Heart left ventricle (tissue), 16 donors: ENCODE measurements at regions not wholly inside any gene's neighbourhood (a gene's known extent, or its start where the extent isn't known, plus 50 kb on each side); places are given as distances from the start of the nearest gene placed in this dataset.
A peak's percentile ranks its signal among the peaks of the same experiment; 100 is the strongest.

Experiments used
- ATAC-seq, 4 donors: fragments of 200-7000 bp; cut with Tn5 transposase; one replicate each; pipeline ENCODE4 v1.9.1; 2020 to 2022; ENCODE audit warnings: moderate library complexity in 4 of 4, mild to moderate bottlenecking in 3 of 4, moderate number of reproducible peaks in 1 of 4
- DNase-seq, 5 donors: peaks; one replicate each; pipeline ENCODE4 v3.0.0-alpha.2; 2020
- H3K27ac ChIP-seq, 12 donors: fragments of 200-600 bp; sonication (generic) in 4 of 12; one replicate each; pipeline versions ENCODE4 v1.5.0 to v1.8.0; 2016 to 2022; ENCODE audit warnings: mild to moderate bottlenecking in 2 of 12
- H3K27me3 ChIP-seq, 9 donors: fragments of 200-600 bp; sonication (generic) in 2 of 9; one replicate each; pipeline versions ENCODE4 v1.5.1 to v1.8.0; 2016 to 2022; ENCODE audit warnings: mild to moderate bottlenecking in 3 of 9
- H3K36me3 ChIP-seq, 9 donors: fragments of 200-600 bp; sonication (generic) in 2 of 9; one replicate each; pipeline versions ENCODE4 v1.5.0 to v1.8.0; 2018 to 2022; ENCODE audit warnings: mild to moderate bottlenecking in 2 of 9
- H3K4me1 ChIP-seq, 12 donors: fragments of 200-600 bp; sonication (generic) in 4 of 12; one replicate each; pipeline versions ENCODE4 v1.5.0 to v1.8.0; 2016 to 2022; ENCODE audit warnings: mild to moderate bottlenecking in 3 of 12
- H3K4me3 ChIP-seq, 12 donors: fragments of 200-600 bp; sonication (generic) in 4 of 12; one replicate each; pipeline versions ENCODE4 v1.5.0 to v1.8.0; 2017 to 2022; ENCODE audit warnings: mild to moderate bottlenecking in 9 of 12, moderate library complexity in 4 of 12
- H3K9me3 ChIP-seq, 12 donors: fragments of 200-600 bp; sonication (generic) in 4 of 12; one replicate each; pipeline versions ENCODE4 v1.5.0 to v1.8.0; 2016 to 2022; ENCODE audit warnings: mild to moderate bottlenecking in 1 of 12
- POLR2A ChIP-seq, 2 donors: fragments of 450-650 bp; IDR thresholded peaks; one replicate each; pipeline ENCODE4 v1.6.1; 2017; ENCODE audit warnings: antibody characterized with exemption in 2 of 2, mild to moderate bottlenecking in 2 of 2, moderate library complexity in 2 of 2
- WGBS, 4 donors: extraction: QIAGEN DNeasy Blood & Tissue Kit in 2 of 4; methylation state at CpG; one replicate each; pipeline versions ENCODE4 v1.1.5 to v1.1.7; 2013 to 2018; 5-methylcytosine and 5-hydroxymethylcytosine counted together
- intact Hi-C, 10 donors: fragments of 100-400 bp; cut with DNase I; formaldehyde crosslinking; loops; one replicate each; pipeline versions ENCODE4 v1.11.1 to v1.14.2; 2022
- TF ChIP-seq, protein P1 (sequence below), 12 donors: fragments of 200-600 bp; sonication (generic) in 4 of 12; IDR thresholded peaks; one replicate each; pipeline versions ENCODE4 v1.5.0 to v1.8.0; 2018 to 2022; ENCODE audit warnings: antibody characterized with exemption in 12 of 12, mild to moderate bottlenecking in 5 of 12
- donor health status: ischemic (EF 13 %, LVEDD 7.1; RV severe dilation, severe dysfunction).
- donor health status: healthy with polysubstance abuse.
- donor health status: DM: no; HTN: yes; CAD: no.
- donor health status: DM: no; HTN: no; CAD: no.
- donor health status: ischemic (EF 25% LVEDD 6.9; RV normal size, moderate dysfunction).
- donor health status: ischemic (EF 25% LVEDD 5.7; RV mildly dilated, moderate dysfunction).
- donor health status: healthy.
- donor health status: DM: yes; HTN: yes; CAD: no.
- donor health status: ischemic (EF 35%, LVEDD 5.7; RV mildly dilated, moderate dysfunction).
- donor health status: nonischemic (EF 11% LVEDD 7.7; RV severe dilation, severe dysfunction).
- donor health status: DM: yes; HTN: yes; CAD: no.
- donor health status: PGD.
- donor health status: ischemic (EF 29% LVEDD 5.4; RV normal size, mild dysfunction).
- donor health status: nonischemic (EF 23%, LVEDD 6.1; RV moderate dilation, normal function).

DNA sequence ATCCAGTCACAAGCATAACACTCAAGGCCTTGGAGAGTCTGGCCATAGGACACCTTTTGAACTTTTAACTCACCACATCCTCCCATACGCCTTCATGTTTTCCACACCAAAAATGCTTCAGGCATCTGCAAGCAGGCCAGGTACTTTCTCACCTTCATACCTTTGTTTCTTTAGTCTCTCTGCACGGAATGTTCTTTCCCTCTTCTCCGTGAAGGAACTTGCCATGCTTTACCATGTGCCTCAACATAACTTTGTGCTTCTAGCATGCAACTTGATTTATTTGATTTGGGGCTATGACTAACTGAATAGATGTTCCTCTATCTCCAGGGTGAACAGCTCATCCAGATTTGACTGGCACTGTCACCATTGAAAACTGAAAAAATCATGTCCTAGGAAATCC is 141.7 kb upstream of the ACVR2A start:
- WGBS, 4 donors, result 52 to 76% (median 57%) methylated on average over 3 of the region's 3 CpGs
- no peak for TF ChIP-seq POLR2A (IDR thresholded peaks at IDR 0.05)
- TF ChIP-seq, protein P1, sequence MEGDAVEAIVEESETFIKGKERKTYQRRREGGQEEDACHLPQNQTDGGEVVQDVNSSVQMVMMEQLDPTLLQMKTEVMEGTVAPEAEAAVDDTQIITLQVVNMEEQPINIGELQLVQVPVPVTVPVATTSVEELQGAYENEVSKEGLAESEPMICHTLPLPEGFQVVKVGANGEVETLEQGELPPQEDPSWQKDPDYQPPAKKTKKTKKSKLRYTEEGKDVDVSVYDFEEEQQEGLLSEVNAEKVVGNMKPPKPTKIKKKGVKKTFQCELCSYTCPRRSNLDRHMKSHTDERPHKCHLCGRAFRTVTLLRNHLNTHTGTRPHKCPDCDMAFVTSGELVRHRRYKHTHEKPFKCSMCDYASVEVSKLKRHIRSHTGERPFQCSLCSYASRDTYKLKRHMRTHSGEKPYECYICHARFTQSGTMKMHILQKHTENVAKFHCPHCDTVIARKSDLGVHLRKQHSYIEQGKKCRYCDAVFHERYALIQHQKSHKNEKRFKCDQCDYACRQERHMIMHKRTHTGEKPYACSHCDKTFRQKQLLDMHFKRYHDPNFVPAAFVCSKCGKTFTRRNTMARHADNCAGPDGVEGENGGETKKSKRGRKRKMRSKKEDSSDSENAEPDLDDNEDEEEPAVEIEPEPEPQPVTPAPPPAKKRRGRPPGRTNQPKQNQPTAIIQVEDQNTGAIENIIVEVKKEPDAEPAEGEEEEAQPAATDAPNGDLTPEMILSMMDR (IDR thresholded peaks at IDR 0.05), result no peak

DNA sequence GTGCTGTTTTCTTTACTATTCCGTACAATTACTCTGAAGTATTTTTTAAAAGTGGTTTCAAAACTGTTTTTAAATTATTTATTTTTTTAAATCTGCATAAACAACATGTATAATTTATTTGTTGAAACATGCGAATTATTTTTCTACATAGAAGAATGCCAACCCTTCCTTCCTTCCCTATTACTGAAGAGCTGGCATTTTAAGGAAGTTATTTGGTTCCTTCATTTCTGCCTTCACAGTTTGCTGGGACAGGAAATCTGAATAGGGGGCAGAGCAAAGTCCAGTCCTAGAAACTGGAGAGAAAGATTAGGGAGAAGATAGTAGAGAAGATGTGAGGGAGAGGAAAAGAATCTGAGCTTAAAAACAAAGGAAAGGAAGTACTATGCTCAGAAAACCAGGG is 146.7 kb upstream of the ACVR2A start:
- no peaks in the 10 kb centered on the region for H3K27me3 ChIP-seq
- no peaks in the 10 kb centered on the region for H3K36me3 ChIP-seq
- no peaks in the 10 kb centered on the region for H3K9me3 ChIP-seq
- no peak for DNase-seq
- intact Hi-C loops, result no loop called here
- ATAC-seq, result no peak
- H3K4me1 ChIP-seq, result no peaks in the 10 kb centered on the region
- WGBS, 4 donors, result 80 to 89% (median 88%) methylated on average over 2 of the region's 2 CpGs
- no peak overlapping the region for H3K4me3 ChIP-seq
- no peak for TF ChIP-seq POLR2A (IDR thresholded peaks at IDR 0.05)
- TF ChIP-seq, protein P1 (IDR thresholded peaks at IDR 0.05), result no peak
- no peak overlapping the region for H3K27ac ChIP-seq

More for the DNA sequence above, 141.7 kb upstream of the ACVR2A start:
- Histone ChIP-seq H3K4me1 (no peaks in the 10 kb centered on the region), H3K9me3 (no peaks in the 10 kb centered on the region), H3K36me3 (no peaks in the 10 kb centered on the region), H3K4me3 (no peak overlapping the region), H3K27ac (no peak overlapping the region), H3K27me3 (no peaks in the 10 kb centered on the region)
- intact Hi-C loops, result no loop called here
- DNase-seq (no peak), ATAC-seq (no peak)

DNA sequence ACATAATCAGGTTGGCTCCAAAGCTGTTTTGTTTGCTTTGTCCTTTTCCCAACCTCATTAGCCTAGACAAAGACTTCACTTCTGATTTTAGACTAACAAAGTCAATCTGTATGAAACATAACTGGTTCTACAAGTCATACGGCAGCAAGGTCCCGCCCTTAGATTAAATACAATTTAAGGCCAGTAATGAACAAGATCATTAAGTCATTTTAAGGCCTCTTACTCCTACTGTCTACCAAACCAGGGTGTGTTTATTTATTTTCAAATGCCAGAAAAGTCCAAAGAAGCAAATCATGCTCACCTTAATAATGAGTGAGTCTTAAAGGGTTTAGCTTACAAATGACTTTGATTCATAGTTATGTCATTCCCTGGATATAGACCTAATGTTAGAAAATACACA is 148.4 kb upstream of the ACVR2A start:
- Histone ChIP-seq H3K27ac (no peak overlapping the region), H3K27me3 (no peaks in the 10 kb centered on the region), H3K4me1 (no peaks in the 10 kb centered on the region), H3K4me3 (no peak overlapping the region), H3K36me3 (no peaks in the 10 kb centered on the region), H3K9me3 (no peaks in the 10 kb centered on the region)
- WGBS, 4 donors, result 72 to 93% (median 90%) methylated on average over 2 of the region's 2 CpGs
- ATAC-seq (no peak), DNase-seq (no peak)
- intact Hi-C loops, result no loop called here
- no peak for TF ChIP-seq POLR2A (IDR thresholded peaks at IDR 0.05)
- TF ChIP-seq, protein P1 (IDR thresholded peaks at IDR 0.05), result no peak

DNA sequence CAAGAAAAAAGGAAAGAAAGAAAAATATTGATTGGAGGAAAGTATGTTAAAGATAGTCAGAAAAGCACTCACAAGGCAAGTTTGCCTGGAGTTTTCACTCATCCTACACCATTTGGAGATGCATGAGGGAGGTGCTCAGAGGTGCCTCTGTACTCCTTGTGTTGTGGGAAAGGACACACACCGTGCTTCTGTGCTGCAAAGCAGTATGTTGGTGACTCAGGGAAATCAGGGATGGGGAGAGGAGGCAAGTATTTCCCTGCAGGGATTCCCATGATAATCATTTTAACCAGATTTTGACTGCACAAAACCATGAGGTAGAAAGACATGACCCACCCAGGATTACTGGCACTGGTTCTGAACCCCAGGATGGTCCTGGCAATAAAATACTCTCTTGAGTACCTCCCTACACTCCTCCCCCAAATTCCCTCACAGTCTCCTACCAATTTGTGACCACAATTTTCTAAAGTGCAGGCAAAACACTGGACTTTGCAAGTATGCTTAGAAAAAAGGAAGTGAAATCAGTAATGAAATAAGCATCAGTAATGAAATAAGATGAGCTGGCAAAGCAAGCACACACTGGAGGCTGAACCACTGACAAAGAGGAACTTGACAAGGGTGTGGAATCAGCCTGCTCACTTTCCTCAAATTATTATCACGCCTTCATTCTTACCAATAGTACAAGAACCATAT is 155.5 kb upstream of the ACVR2A start:
- Histone ChIP-seq H3K27ac (peak overlapping the region in 1 of 12 donors; percentile 12), H3K27me3 (no peaks in the 10 kb centered on the region), H3K4me1 (peaks cover 0 to 10% (median 0%) of the 10 kb centered on the region in 12 donors), H3K9me3 (no peaks in the 10 kb centered on the region), H3K36me3 (no peaks in the 10 kb centered on the region), H3K4me3 (no peak overlapping the region)
- intact Hi-C loops, result no loop called here
- TF ChIP-seq, protein P1 (IDR thresholded peaks at IDR 0.05), result no peak
- no peak for TF ChIP-seq POLR2A (IDR thresholded peaks at IDR 0.05)
- 63 to 68% (median 67%) methylated on average over 2 of the region's 2 CpGs for WGBS, 4 donors
- ATAC-seq (peak in 3 of 4 donors; percentile 41 to 77 (median 53)), DNase-seq (no peak)
